ENCODE measurements at regions not wholly inside any gene's neighbourhood (a gene's known extent, or its start where the extent isn't known, plus 50 kb on each side); places are given as distances from the start of the nearest gene placed in this dataset.
"Not testable (repeated sequence)": the region's sequence is repeated elsewhere in the genome, so short reads cannot be mapped to it uniquely, and the experiment has no call there.

DNA sequence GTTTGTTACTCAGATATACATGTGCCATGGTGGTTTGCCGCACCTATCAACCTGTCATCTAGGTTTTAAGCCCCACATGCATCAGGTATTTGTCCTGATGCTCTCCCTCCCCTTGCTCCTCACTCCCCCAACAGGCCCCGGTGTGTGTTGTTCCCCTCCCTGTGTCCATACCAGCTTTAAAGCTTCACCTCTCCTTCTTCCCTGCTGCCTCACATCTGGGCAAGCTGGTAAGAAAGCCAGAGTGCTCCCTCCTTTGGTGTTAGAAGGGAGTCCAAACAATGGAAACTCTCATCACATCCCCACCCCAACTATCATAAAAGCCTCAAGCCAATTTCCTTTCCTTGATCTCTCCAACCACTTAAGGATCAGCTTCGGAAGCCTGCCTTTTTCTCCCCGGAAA is 1115.6 kb upstream of the GOT2 start:
- Histone ChIP-seq H3K27ac (ENCODE audit: low read length) (no peak overlapping the region), H3K4me1 (ENCODE audit: control insufficient read depth, insufficient read depth, low read length) (peaks cover 5% of the 10 kb centered on the region), H3K36me3 (ENCODE audit: control insufficient read depth in 2 of 2, insufficient read depth in 2 of 2, low read length in 2 of 2) (no peaks in the 10 kb centered on the region), H3K9me3 (ENCODE audit: control insufficient read depth in 2 of 2, low read length in 2 of 2) (no peaks in the 10 kb centered on the region), H3K9ac (ENCODE audit: low read length in 2 of 2) (no peak overlapping the region), H3K4me3 (ENCODE audit: low read length in 2 of 2) (no peak overlapping the region), H3K27me3 (ENCODE audit: control insufficient read depth in 1 of 2, insufficient read depth in 2 of 2, low read length in 2 of 2) (no peaks in the 10 kb centered on the region)

DNA sequence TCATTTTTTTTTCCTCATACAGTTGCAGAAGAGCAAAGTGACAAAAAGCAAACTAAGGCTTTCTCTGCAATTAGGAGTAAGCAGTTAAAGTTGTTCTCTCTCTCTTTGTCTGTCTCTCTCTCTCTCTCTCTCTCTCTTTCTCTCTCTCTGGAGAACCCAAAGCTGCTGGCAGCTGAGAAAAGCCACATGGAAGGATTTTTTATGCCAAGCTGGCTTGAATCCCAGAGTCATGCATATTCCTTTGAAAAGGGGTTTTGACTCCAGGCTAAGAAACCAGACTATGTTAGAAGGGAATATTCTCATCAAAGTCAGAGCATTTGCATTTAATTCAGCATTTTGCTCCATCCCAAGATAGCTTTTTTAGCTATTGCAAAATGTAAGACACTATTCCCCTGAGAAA is 1114.2 kb upstream of the GOT2 start:
- H3K4me1 ChIP-seq (ENCODE audit: control insufficient read depth, insufficient read depth, low read length): peaks cover 5% of the 10 kb centered on the region
- H3K9me3 ChIP-seq (ENCODE audit: control insufficient read depth in 2 of 2, low read length in 2 of 2): no peaks in the 10 kb centered on the region
- H3K36me3 ChIP-seq (ENCODE audit: control insufficient read depth in 2 of 2, insufficient read depth in 2 of 2, low read length in 2 of 2): no peaks in the 10 kb centered on the region
- H3K27ac ChIP-seq (ENCODE audit: low read length): no peak overlapping the region
- no peaks in the 10 kb centered on the region for H3K27me3 ChIP-seq (ENCODE audit: control insufficient read depth in 1 of 2, insufficient read depth in 2 of 2, low read length in 2 of 2)
- H3K9ac ChIP-seq (ENCODE audit: low read length in 2 of 2): no peak overlapping the region
- no peak overlapping the region for H3K4me3 ChIP-seq (ENCODE audit: low read length in 2 of 2)

DNA sequence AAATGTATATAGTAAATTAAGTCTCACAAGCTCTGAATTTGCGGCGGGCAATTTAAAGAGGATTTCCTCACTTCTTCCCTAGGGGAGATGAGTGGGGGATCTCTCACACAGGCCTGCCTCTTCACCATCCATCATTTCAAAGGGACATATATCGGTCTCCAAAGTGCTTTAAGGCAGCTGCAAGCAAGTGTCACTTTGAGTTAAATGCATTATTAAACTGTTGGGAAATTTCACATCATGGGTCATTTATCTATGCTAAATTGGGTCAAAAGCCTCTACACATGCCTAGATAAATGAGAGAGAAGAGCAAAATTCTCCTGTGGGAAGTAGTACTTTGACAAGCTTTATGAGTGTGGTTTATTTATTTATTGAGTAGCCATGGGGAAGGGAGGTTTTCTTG is 1106.1 kb upstream of the GOT2 start:
- H3K27me3 ChIP-seq (ENCODE audit: control insufficient read depth in 1 of 2, insufficient read depth in 2 of 2, low read length in 2 of 2): no peaks in the 10 kb centered on the region
- H3K36me3 ChIP-seq (ENCODE audit: control insufficient read depth in 2 of 2, insufficient read depth in 2 of 2, low read length in 2 of 2): no peaks in the 10 kb centered on the region
- no peaks in the 10 kb centered on the region for H3K9me3 ChIP-seq (ENCODE audit: control insufficient read depth in 2 of 2, low read length in 2 of 2)
- no peaks in the 10 kb centered on the region for H3K4me1 ChIP-seq (ENCODE audit: control insufficient read depth, insufficient read depth, low read length)
- H3K4me3 ChIP-seq (ENCODE audit: low read length in 2 of 2): no peak overlapping the region
- no peak overlapping the region for H3K27ac ChIP-seq (ENCODE audit: low read length)
- no peak overlapping the region for H3K9ac ChIP-seq (ENCODE audit: low read length in 2 of 2)

DNA sequence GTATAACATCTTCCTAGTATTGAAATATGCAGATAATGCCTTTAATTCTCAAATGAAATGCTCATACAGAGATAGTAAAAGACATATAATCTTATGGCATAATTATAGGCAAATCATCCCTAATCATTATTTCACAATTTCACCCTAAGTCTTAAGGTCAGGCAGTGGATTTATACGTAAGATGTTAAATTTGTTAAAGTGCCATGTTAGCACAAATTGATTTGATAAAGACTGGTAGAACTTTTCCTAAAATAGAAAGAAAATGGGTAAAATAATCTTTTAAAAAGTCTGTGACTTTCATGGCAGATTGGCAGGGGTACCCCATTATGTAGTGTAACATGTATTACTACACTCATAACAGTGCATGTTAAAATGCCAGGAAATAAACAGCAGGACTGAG is 1092.7 kb upstream of the GOT2 start:
- Histone ChIP-seq H3K4me3 (ENCODE audit: low read length in 2 of 2) (no peak overlapping the region), H3K9ac (ENCODE audit: low read length in 2 of 2) (no peak overlapping the region), H3K36me3 (ENCODE audit: control insufficient read depth in 2 of 2, insufficient read depth in 2 of 2, low read length in 2 of 2) (no peaks in the 10 kb centered on the region), H3K4me1 (ENCODE audit: control insufficient read depth, insufficient read depth, low read length) (no peaks in the 10 kb centered on the region), H3K27me3 (ENCODE audit: control insufficient read depth in 1 of 2, insufficient read depth in 2 of 2, low read length in 2 of 2) (no peaks in the 10 kb centered on the region), H3K9me3 (ENCODE audit: control insufficient read depth in 2 of 2, low read length in 2 of 2) (no peaks in the 10 kb centered on the region), H3K27ac (ENCODE audit: low read length) (no peak overlapping the region)

DNA sequence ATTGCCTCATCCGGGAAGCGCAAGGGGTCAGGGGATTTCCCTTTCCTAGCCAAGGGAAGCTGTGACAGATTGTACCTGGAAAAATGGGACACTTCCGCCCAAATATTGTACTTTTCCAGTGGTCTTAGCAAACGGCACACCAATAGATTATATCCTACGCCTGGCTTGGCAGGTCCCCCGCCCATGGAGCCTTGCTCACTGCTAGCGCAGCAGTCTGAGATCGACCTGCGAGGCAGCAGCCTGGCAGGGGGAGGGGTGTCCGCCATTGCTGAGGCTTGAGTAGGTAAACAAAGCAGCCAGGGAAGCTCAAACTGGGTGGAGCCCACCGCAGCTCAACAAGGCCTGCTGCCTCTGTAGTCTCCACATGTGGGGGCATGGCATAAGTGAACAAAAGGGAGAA is 1075.4 kb upstream of the GOT2 start:
- not testable (repeated sequence) for H3K36me3 ChIP-seq (ENCODE audit: control insufficient read depth in 2 of 2, insufficient read depth in 2 of 2, low read length in 2 of 2); H3K27me3 ChIP-seq (ENCODE audit: control insufficient read depth in 1 of 2, insufficient read depth in 2 of 2, low read length in 2 of 2); H3K9ac ChIP-seq (ENCODE audit: low read length in 2 of 2); H3K9me3 ChIP-seq (ENCODE audit: control insufficient read depth in 2 of 2, low read length in 2 of 2); H3K4me1 ChIP-seq (ENCODE audit: control insufficient read depth, insufficient read depth, low read length); H3K4me3 ChIP-seq (ENCODE audit: low read length in 2 of 2); H3K27ac ChIP-seq (ENCODE audit: low read length)

DNA sequence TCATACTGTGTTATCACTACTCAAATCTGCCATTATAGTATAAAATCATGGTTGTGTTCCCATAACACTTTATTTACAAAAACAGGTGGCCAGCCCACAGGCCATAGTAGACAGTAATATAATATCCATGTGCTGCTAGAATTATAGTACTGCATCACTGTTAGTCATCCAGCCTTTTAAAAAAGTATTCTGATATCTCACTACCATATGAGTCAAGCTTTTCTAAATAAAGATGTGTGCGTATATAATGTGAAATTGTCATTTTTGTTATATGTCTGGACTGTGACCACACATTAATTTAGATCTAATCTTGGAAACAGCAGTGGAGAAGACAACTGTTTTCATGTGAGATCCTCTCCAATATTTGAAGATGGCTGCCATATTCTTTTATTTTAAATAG is 1049.1 kb upstream of the GOT2 start:
- H3K36me3 ChIP-seq (ENCODE audit: control insufficient read depth in 2 of 2, insufficient read depth in 2 of 2, low read length in 2 of 2): no peaks in the 10 kb centered on the region
- no peaks in the 10 kb centered on the region for H3K4me1 ChIP-seq (ENCODE audit: control insufficient read depth, insufficient read depth, low read length)
- H3K4me3 ChIP-seq (ENCODE audit: low read length in 2 of 2): no peak overlapping the region
- H3K9me3 ChIP-seq (ENCODE audit: control insufficient read depth in 2 of 2, low read length in 2 of 2): peaks cover 0 to 8% of the 10 kb centered on the region in 2 donors
- H3K27ac ChIP-seq (ENCODE audit: low read length): no peak overlapping the region
- H3K27me3 ChIP-seq (ENCODE audit: control insufficient read depth in 1 of 2, insufficient read depth in 2 of 2, low read length in 2 of 2): no peaks in the 10 kb centered on the region
- no peak overlapping the region for H3K9ac ChIP-seq (ENCODE audit: low read length in 2 of 2)

DNA sequence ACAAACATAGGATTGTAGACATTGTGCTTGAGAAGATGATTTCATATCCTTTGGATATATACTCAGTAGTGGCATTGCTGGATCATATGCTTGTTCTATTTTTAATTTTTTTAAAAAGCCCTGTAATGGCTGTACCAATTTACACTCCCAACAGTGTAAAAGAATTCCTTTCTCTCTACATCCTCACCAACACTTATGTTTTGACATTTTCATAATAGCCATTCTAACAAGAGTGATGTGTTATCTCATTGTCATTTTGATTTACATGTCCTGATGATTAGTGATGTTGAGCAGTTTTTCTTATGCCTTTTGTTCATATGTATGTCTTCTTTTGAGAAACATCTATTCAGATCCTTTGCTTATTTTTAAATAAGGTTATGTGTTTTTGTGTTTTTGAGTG is 1039.2 kb upstream of the GOT2 start:
- Histone ChIP-seq H3K4me1 (ENCODE audit: control insufficient read depth, insufficient read depth, low read length) (no peaks in the 10 kb centered on the region), H3K27ac (ENCODE audit: low read length) (no peak overlapping the region), H3K9me3 (ENCODE audit: control insufficient read depth in 2 of 2, low read length in 2 of 2) (no peaks in the 10 kb centered on the region), H3K36me3 (ENCODE audit: control insufficient read depth in 2 of 2, insufficient read depth in 2 of 2, low read length in 2 of 2) (no peaks in the 10 kb centered on the region), H3K9ac (ENCODE audit: low read length in 2 of 2) (no peak overlapping the region), H3K27me3 (ENCODE audit: control insufficient read depth in 1 of 2, insufficient read depth in 2 of 2, low read length in 2 of 2) (no peaks in the 10 kb centered on the region), H3K4me3 (ENCODE audit: low read length in 2 of 2) (no peak overlapping the region)

DNA sequence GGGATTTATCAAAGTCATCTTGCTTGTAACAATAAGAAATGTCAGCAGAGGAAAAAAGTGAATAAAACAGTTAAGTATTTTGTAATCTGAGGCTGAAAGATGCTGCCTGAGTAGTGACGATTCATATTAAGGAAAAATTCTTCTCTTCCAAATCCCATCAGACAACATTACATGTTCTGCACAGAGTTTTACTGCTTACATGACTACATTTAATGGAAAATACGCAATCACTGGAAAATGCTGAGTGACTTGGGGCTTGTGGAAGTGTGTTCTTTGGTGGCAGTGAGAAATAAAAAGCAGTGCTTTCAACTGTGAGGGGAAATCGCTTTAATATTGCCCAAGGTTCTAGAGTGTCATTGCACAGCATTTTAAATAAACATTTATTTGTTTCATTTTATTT is 1025.2 kb upstream of the GOT2 start:
- Histone ChIP-seq H3K36me3 (ENCODE audit: control insufficient read depth in 2 of 2, insufficient read depth in 2 of 2, low read length in 2 of 2) (no peaks in the 10 kb centered on the region), H3K27me3 (ENCODE audit: control insufficient read depth in 1 of 2, insufficient read depth in 2 of 2, low read length in 2 of 2) (no peaks in the 10 kb centered on the region), H3K9ac (ENCODE audit: low read length in 2 of 2) (no peak overlapping the region), H3K4me1 (ENCODE audit: control insufficient read depth, insufficient read depth, low read length) (no peaks in the 10 kb centered on the region), H3K4me3 (ENCODE audit: low read length in 2 of 2) (no peak overlapping the region), H3K9me3 (ENCODE audit: control insufficient read depth in 2 of 2, low read length in 2 of 2) (no peaks in the 10 kb centered on the region), H3K27ac (ENCODE audit: low read length) (no peak overlapping the region)

DNA sequence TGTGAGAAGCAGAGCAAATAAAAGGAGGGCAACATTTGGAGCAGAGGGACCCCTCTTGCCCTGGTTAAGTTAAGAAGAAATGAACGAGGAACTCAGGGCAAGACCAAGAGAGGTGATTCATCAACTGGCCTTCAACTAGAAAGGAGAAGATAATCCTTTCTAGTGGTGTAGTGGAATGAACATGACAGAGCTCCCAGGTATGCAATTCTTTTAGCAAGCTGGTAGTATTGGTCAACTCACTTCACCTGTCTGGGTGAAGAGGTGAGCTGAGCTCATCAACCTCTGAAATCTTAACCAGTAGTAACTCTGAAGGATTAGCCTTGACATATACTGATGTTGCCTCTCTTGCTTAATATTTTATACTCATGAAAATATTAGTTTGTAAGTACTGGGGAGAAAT is 1024.7 kb upstream of the GOT2 start:
- no peaks in the 10 kb centered on the region for H3K4me1 ChIP-seq (ENCODE audit: control insufficient read depth, insufficient read depth, low read length)
- H3K9me3 ChIP-seq (ENCODE audit: control insufficient read depth in 2 of 2, low read length in 2 of 2): no peaks in the 10 kb centered on the region
- H3K9ac ChIP-seq (ENCODE audit: low read length in 2 of 2): no peak overlapping the region
- H3K27me3 ChIP-seq (ENCODE audit: control insufficient read depth in 1 of 2, insufficient read depth in 2 of 2, low read length in 2 of 2): no peaks in the 10 kb centered on the region
- H3K4me3 ChIP-seq (ENCODE audit: low read length in 2 of 2): no peak overlapping the region
- no peaks in the 10 kb centered on the region for H3K36me3 ChIP-seq (ENCODE audit: control insufficient read depth in 2 of 2, insufficient read depth in 2 of 2, low read length in 2 of 2)
- H3K27ac ChIP-seq (ENCODE audit: low read length): no peak overlapping the region

DNA sequence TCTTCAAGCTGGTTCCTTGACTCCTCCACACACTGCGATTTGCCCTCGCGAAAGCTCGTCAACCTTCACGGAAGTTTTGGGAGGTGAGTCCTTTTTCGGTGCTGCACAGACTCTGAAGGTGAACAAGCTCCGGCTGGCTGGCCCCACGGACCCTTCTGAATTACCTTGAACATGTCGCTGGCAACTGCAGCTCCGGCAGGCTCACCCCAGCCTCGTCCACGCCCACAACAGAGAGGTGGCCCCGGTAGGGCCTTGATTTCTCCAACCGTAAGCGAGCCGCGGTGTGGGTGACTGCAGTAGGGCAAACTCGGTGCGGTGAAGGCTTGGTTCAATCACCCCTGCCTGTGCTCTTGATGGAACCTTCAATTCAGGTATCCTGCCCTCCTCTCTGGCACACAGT is 1020.7 kb upstream of the GOT2 start:
- Histone ChIP-seq H3K27ac (ENCODE audit: low read length) (no peak overlapping the region), H3K9ac (ENCODE audit: low read length in 2 of 2) (no peak overlapping the region), H3K4me3 (ENCODE audit: low read length in 2 of 2) (no peak overlapping the region), H3K27me3 (ENCODE audit: control insufficient read depth in 1 of 2, insufficient read depth in 2 of 2, low read length in 2 of 2) (no peaks in the 10 kb centered on the region), H3K36me3 (ENCODE audit: control insufficient read depth in 2 of 2, insufficient read depth in 2 of 2, low read length in 2 of 2) (no peaks in the 10 kb centered on the region), H3K9me3 (ENCODE audit: control insufficient read depth in 2 of 2, low read length in 2 of 2) (no peaks in the 10 kb centered on the region), H3K4me1 (ENCODE audit: control insufficient read depth, insufficient read depth, low read length) (no peaks in the 10 kb centered on the region)

DNA sequence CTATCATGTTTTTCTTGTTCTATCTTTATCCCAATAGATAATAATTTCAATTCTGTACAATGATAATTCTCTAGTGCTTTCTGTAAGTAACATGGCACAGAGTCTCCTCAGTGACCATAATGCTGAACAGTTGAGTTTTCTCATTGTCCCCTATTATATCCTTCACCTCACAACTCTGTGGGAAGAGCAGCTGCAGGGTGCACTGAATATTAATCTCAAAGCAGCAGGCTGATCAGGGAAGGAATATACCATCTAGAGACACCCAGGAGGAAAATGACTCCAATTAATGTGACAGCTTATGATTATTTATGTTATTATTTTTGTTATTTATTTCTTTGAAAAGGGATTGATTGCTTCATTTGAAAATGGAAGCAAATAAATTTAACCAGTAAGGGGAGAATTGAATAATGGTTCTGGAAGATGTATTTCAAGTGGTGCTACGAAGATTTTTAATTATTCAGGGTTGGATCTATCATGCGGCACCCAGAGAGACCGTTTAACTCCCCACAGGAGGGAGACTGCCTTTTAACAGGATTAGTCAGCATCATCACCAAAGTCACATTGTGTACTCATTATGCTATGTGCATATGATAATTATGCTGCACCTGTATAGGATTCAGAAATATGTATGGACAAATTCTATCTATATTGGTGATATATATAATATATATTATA is 1015.7 kb upstream of the GOT2 start:
- no peaks in the 10 kb centered on the region for H3K27me3 ChIP-seq (ENCODE audit: control insufficient read depth in 1 of 2, insufficient read depth in 2 of 2, low read length in 2 of 2)
- H3K36me3 ChIP-seq (ENCODE audit: control insufficient read depth in 2 of 2, insufficient read depth in 2 of 2, low read length in 2 of 2): no peaks in the 10 kb centered on the region
- no peaks in the 10 kb centered on the region for H3K4me1 ChIP-seq (ENCODE audit: control insufficient read depth, insufficient read depth, low read length)
- H3K9ac ChIP-seq (ENCODE audit: low read length in 2 of 2): no peak overlapping the region
- H3K9me3 ChIP-seq (ENCODE audit: control insufficient read depth in 2 of 2, low read length in 2 of 2): no peaks in the 10 kb centered on the region
- H3K4me3 ChIP-seq (ENCODE audit: low read length in 2 of 2): no peak overlapping the region
- H3K27ac ChIP-seq (ENCODE audit: low read length): no peak overlapping the region
